MM.1S (cell line): ENCODE measurements at regions not wholly inside any gene's neighbourhood (a gene's known extent, or its start where the extent isn't known, plus 50 kb on each side); places are given as distances from the start of the nearest gene placed in this dataset.
"Not testable (repeated sequence)": the region's sequence is repeated elsewhere in the genome, so short reads cannot be mapped to it uniquely, and the experiment has no call there.

Experiments used
- DNase-seq: peaks from one replicate; pipeline ENCODE4 v3.0.0-alpha.2; 2015
- H2AFZ ChIP-seq: fragments of 300-600 bp; sonication (generic); 2 replicates; pipeline ENCODE4 v1.6.0; 2016; ENCODE audit warnings: antibody characterized with exemption, low read length
- H3F3A ChIP-seq: fragments of 300-600 bp; sonication (generic); 2 replicates; pipeline ENCODE4 v1.6.1; 2016; ENCODE audit warnings: mild to moderate bottlenecking, antibody characterized with exemption, low read length, moderate library complexity, mixed read lengths; ENCODE audit not compliant: insufficient read depth
- H3K27ac ChIP-seq: fragments of 300-600 bp; sonication (generic); 2 replicates; pipeline ENCODE4 v1.5.1; 2016; ENCODE audit warnings: mild to moderate bottlenecking, low read length
- H3K27me3 ChIP-seq: fragments of 300-600 bp; sonication (generic); replicated peaks from 2 replicates; pipeline ENCODE4 v1.6.0; 2016; ENCODE audit warnings: low read length; ENCODE audit not compliant: insufficient read depth
- H3K36me3 ChIP-seq: fragments of 300-600 bp; sonication (generic); replicated peaks from 2 replicates; pipeline ENCODE4 v1.6.1; 2016; ENCODE audit warnings: mild to moderate bottlenecking, low read length, mixed read lengths; ENCODE audit not compliant: insufficient read depth
- H3K4me1 ChIP-seq: fragments of 300-600 bp; sonication (generic); 2 replicates; pipeline ENCODE4 v1.6.1; 2016; ENCODE audit warnings: low read length, mixed read lengths
- H3K4me2 ChIP-seq: fragments of 300-600 bp; sonication (generic); 2 replicates; pipeline ENCODE4 v1.6.0; 2016; ENCODE audit warnings: low read depth, low read length
- H3K4me3 ChIP-seq: fragments of 300-600 bp; sonication (generic); 2 replicates; pipeline ENCODE4 v1.5.1; 2016; ENCODE audit warnings: low read length, mixed read lengths
- H3K79me2 ChIP-seq: fragments of 300-600 bp; sonication (generic); 2 replicates; pipeline ENCODE4 v1.6.1; 2016; ENCODE audit warnings: mixed run types, low read length, mixed read lengths
- H3K9ac ChIP-seq: fragments of 300-600 bp; sonication (generic); 2 replicates; pipeline ENCODE4 v1.6.1; 2016; ENCODE audit warnings: low read length, mixed read lengths
- H3K9me2 ChIP-seq: fragments of 300-600 bp; sonication (generic); replicated peaks from 2 replicates; pipeline ENCODE4 v1.6.1; 2016; ENCODE audit warnings: mild to moderate bottlenecking, low read length, mixed read lengths; ENCODE audit not compliant: insufficient read depth
- H3K9me3 ChIP-seq: fragments of 300-600 bp; sonication (generic); replicated peaks from 2 replicates; pipeline ENCODE4 v1.6.1; 2016; ENCODE audit warnings: mild to moderate bottlenecking, low read length, mixed read lengths; ENCODE audit not compliant: insufficient read depth
- H4K20me1 ChIP-seq: fragments of 300-600 bp; sonication (generic); 2 replicates; pipeline ENCODE4 v1.6.1; 2016; ENCODE audit warnings: mild to moderate bottlenecking, low read length, moderate library complexity, mixed read lengths; ENCODE audit not compliant: insufficient read depth
- CTCF ChIP-seq: fragments of 300-600 bp; sonication (generic); IDR thresholded peaks from 2 replicates; pipeline ENCODE4 v1.5.1; 2016; ENCODE audit warnings: antibody characterized with exemption, low read length, mixed read lengths
- EZH2 ChIP-seq: fragments of 300-600 bp; sonication (generic); optimal IDR thresholded peaks from 2 replicates; pipeline ENCODE3; 2017; ENCODE audit warnings: low read depth, mild to moderate bottlenecking, antibody characterized with exemption, low read length, mixed read lengths
- EZH2phosphoT487 ChIP-seq: fragments of 300-600 bp; sonication (generic); IDR thresholded peaks from 2 replicates; pipeline ENCODE4 v1.6.1; 2018; ENCODE audit warnings: antibody characterized with exemption, low read length

GRCh38 chr1:29550119-29550841, 314.0 kb downstream of the PTPRU start:
- H3K4me3 ChIP-seq, result no peak overlapping the region
- H4K20me1 ChIP-seq, result no peaks in the 10 kb centered on the region
- TF ChIP-seq EZH2phosphoT487, result no peak
- TF ChIP-seq EZH2, result no peak
- no peak for TF ChIP-seq CTCF
- no peak overlapping the region for H3K27ac ChIP-seq
- H3K27me3 ChIP-seq, result peaks cover 18% of the 10 kb centered on the region; the same call in 1 of the 2 replicates
- no peaks in the 10 kb centered on the region for H3K79me2 ChIP-seq
- no peaks in the 10 kb centered on the region for H3K4me1 ChIP-seq
- no peak for DNase-seq
- no peaks in the 10 kb centered on the region for H3K36me3 ChIP-seq
- no peak overlapping the region for H2AFZ ChIP-seq
- H3K9me2 ChIP-seq, result no peaks in the 10 kb centered on the region
- no peaks in the 10 kb centered on the region for H3K9me3 ChIP-seq
- no peaks in the 10 kb centered on the region for H3F3A ChIP-seq
- no peak overlapping the region for H3K9ac ChIP-seq
- no peak overlapping the region for H3K4me2 ChIP-seq

DNA sequence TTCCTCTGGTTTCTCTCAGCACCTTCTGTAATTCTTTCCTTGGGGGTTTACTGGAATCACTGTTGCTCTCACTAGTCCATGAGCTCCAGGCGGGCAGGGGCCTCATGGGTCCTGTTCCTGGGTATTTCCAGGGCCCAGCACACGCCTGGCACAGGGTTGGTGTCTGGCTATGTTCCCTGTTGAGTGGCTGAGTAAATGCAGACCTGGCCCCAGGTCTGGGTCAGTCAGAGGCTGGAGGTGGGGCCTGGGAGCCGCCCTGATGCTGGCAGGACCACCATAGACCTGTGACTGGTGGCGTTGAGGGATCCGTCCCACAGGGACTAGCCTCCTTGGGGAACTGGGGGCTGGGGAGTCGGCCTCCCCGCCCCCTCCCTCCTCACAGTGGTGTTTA, 313.4 kb downstream of the PTPRU start:
- H3F3A ChIP-seq, H3K4me1 ChIP-seq, H2AFZ ChIP-seq, H3K9me3 ChIP-seq, H3K27ac ChIP-seq, DNase-seq, H3K9me2 ChIP-seq, H3K36me3 ChIP-seq, H4K20me1 ChIP-seq, H3K4me3 ChIP-seq, H3K79me2 ChIP-seq, H3K9ac ChIP-seq, H3K4me2 ChIP-seq: not testable (repeated sequence)
- H3K27me3 ChIP-seq, result peaks cover 18% of the 10 kb centered on the region; the same call in 1 of the 2 replicates

DNA sequence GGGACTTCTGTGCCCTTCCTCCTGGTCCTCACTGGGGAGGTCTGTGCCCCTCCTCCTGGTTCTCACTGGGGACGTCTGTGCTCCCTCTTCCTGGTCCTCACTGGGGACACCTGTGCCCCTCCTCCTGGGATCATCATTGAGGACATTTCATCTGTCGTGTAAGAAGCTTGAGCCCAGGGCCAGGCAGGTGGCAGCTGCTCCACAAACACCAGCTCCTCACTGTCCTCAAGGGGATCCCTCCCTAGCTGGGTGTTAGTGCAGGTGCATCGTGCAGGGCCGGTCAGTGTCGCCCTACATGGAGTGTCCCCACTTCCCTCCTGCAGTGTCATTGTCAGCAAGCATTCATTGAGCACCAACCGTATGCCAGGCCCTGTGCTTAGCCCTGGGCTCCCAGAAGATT, 312.7 kb downstream of the PTPRU start:
- Histone ChIP-seq H3K9ac (no peak overlapping the region), H3K79me2 (no peaks in the 10 kb centered on the region), H3K36me3 (no peaks in the 10 kb centered on the region), H3K27me3 (peaks cover 24% of the 10 kb centered on the region; the same call in 1 of the 2 replicates), H3K4me2 (no peak overlapping the region), H3K9me3 (no peaks in the 10 kb centered on the region), H4K20me1 (no peaks in the 10 kb centered on the region), H3K4me3 (no peak overlapping the region), H3K4me1 (no peaks in the 10 kb centered on the region), H3F3A (no peaks in the 10 kb centered on the region), H3K9me2 (no peaks in the 10 kb centered on the region), H3K27ac (no peak overlapping the region), H2AFZ (no peak overlapping the region)
- DNase-seq, result no peak
- TF ChIP-seq EZH2phosphoT487 (no peak), CTCF (no peak), EZH2 (no peak)

DNA sequence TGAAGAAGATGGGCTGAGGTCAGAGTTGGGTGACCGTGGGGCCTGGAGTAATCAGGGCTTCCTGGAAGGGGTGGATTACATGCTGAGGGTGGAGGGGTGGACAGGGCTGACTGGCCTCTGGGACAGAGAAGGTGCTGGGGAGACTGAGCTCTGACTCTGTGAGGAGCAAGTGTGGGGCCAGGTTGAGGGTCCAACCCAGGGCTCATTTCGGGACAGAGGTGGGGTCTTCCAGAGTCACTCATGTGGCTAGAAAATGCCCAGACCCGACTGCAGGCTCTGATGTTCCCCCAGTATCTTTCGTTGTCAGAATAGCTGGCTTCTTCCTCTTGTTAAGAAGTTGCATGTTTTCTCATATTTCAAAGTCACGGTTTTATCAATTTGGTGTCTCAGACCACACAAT, 311.8 kb downstream of the PTPRU start:
- TF ChIP-seq CTCF (no peak), EZH2phosphoT487 (no peak), EZH2 (no peak)
- H3K4me1 ChIP-seq, result no peaks in the 10 kb centered on the region

More for the DNA sequence above, 311.8 kb downstream of the PTPRU start:
- no peaks in the 10 kb centered on the region for H4K20me1 ChIP-seq
- no peak overlapping the region for H3K9ac ChIP-seq
- H3K27ac ChIP-seq, result no peak overlapping the region
- no peaks in the 10 kb centered on the region for H3K79me2 ChIP-seq
- H3K9me3 ChIP-seq, result no peaks in the 10 kb centered on the region
- no peak for DNase-seq
- H3K4me3 ChIP-seq, result no peak overlapping the region
- H2AFZ ChIP-seq, result no peak overlapping the region
- H3K4me2 ChIP-seq, result no peak overlapping the region
- no peaks in the 10 kb centered on the region for H3F3A ChIP-seq
- no peaks in the 10 kb centered on the region for H3K9me2 ChIP-seq
- peaks cover 33% of the 10 kb centered on the region for H3K27me3 ChIP-seq
- H3K36me3 ChIP-seq, result no peaks in the 10 kb centered on the region
